ENCODE measurements at regions not wholly inside any gene's neighbourhood (a gene's known extent, or its start where the extent isn't known, plus 50 kb on each side); places are given as distances from the start of the nearest gene placed in this dataset.

- 62% methylated on average over 2 of the region's 2 CpGs for WGBS (ENCODE audit: insufficient coverage, low coverage, low lambda C conversion rate, missing lambda C conversion rate)
- intact Hi-C loops (cut with DNase I) = no loop called here
- no peak for ATAC-seq
- Histone ChIP-seq H3K27ac (no peak overlapping the region), H3K27me3 (no peaks in the 10 kb centered on the region), H3K4me3 (no peak overlapping the region), H3K9me3 (no peaks in the 10 kb centered on the region), H3K36me3 (no peaks in the 10 kb centered on the region), H3K4me1 (no peaks in the 10 kb centered on the region)
- TF ChIP-seq CTCF (IDR thresholded peaks at IDR 0.05) (no peak), POLR2A (IDR thresholded peaks at IDR 0.05) (no peak)
- no peak for DNase-seq
These were observed 813.2 kb downstream of the PLA2G4A start for GRCh38 chr1:187641907-187642306.

DNA sequence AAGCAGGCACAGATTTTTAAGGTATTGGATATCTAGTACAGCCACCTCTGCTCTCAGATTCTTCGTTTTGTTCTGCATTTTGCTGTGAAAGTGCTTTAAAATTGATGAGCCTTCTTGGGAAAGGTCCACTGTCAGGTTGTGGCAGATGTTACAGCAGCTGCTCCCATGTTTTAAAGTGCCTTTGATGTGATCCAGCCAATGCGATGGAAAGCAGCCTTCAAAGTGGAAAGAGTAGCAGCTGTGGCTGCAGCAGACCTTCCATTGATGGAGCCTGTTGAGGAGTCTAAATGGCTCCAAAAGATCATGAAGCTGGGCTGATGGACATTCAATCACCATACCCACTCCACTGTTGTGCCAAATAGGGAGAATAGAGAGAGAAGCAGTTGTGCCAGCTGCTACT, 816.9 kb downstream of the PLA2G4A start:
- no peaks in the 10 kb centered on the region for H3K27me3 ChIP-seq
- DNase-seq (no peak), ATAC-seq (no peak)
- no peaks in the 10 kb centered on the region for H3K9me3 ChIP-seq
- no peaks in the 10 kb centered on the region for H3K36me3 ChIP-seq
- no peak overlapping the region for H3K27ac ChIP-seq
- WGBS (ENCODE audit: insufficient coverage, low coverage, low lambda C conversion rate, missing lambda C conversion rate) = 50% methylated on average over 2 of the region's 2 CpGs
- H3K4me1 ChIP-seq = no peaks in the 10 kb centered on the region
- intact Hi-C loops (cut with DNase I) = no loop called here
- no peak overlapping the region for H3K4me3 ChIP-seq
- TF ChIP-seq POLR2A (IDR thresholded peaks at IDR 0.05) = no peak
- no peak for TF ChIP-seq CTCF (IDR thresholded peaks at IDR 0.05)

DNA sequence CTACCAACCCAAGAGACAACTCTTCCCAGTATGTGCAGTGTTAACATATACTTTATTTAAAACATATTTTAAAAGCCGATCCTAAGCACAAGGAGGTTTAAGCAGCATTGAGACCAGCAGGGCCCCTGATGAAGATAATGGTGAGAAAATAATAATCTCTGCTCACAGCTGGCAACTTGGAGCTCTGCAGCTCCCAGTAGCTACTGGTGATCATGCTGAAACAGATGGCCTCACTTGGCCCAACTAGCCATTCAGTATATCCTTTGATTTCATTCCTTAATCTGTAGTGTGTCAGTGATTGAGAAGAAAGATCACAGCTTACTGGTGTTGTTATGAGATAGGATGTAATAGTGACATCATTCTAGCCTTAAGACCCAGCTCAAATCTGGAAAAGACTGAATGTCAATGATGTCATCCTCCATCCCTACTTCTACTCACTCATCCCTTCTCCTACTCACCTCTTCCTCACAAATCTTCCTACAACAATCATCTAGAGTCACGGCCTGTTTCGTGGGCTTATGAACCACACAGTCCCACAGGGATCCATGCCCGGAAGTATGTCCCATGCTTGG, 817.9 kb downstream of the PLA2G4A start:
- 73% methylated on average over 4 of the region's 4 CpGs for WGBS (ENCODE audit: insufficient coverage, low coverage, low lambda C conversion rate, missing lambda C conversion rate)
- intact Hi-C loops (cut with DNase I) = no loop called here
- H3K27me3 ChIP-seq = no peaks in the 10 kb centered on the region
- H3K4me3 ChIP-seq = no peak overlapping the region
- TF ChIP-seq CTCF (IDR thresholded peaks at IDR 0.05) = no peak
- no peak for TF ChIP-seq POLR2A (IDR thresholded peaks at IDR 0.05)
- H3K9me3 ChIP-seq = no peaks in the 10 kb centered on the region
- no peak overlapping the region for H3K27ac ChIP-seq
- ATAC-seq = no peak
- no peaks in the 10 kb centered on the region for H3K36me3 ChIP-seq
- H3K4me1 ChIP-seq = no peaks in the 10 kb centered on the region
- DNase-seq = no peak

DNA sequence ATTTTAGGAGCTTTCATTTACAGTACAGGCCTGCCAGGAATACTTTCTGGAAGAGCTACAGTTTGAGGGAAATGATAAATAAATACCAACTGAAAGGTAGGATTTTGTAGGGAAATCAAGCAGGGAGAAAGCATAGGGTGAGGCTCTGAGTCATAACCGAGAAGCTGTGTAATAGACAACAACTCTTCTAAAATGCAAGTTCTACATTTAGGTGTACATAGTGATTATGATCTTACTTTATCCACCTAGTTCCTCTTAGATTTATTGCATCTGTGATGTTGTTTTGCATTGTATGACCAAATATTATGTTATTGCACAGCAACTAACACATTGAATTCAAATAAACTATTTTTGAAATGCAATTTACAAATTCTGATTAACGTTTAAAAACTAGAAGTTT, 819.3 kb downstream of the PLA2G4A start:
- WGBS (ENCODE audit: insufficient coverage, low coverage, low lambda C conversion rate, missing lambda C conversion rate) = 46% methylated on average over 2 of the region's 2 CpGs
- no peak overlapping the region for H3K4me3 ChIP-seq
- no peak overlapping the region for H3K27ac ChIP-seq
- intact Hi-C loops (cut with DNase I) = no loop called here
- no peaks in the 10 kb centered on the region for H3K4me1 ChIP-seq
- H3K36me3 ChIP-seq = no peaks in the 10 kb centered on the region
- DNase-seq (no peak), ATAC-seq (no peak)
- no peaks in the 10 kb centered on the region for H3K27me3 ChIP-seq
- TF ChIP-seq CTCF (IDR thresholded peaks at IDR 0.05) = no peak
- no peak for TF ChIP-seq POLR2A (IDR thresholded peaks at IDR 0.05)
- no peaks in the 10 kb centered on the region for H3K9me3 ChIP-seq

- Histone ChIP-seq H3K4me3 (no peak overlapping the region), H3K4me1 (no peaks in the 10 kb centered on the region), H3K27me3 (no peaks in the 10 kb centered on the region), H3K36me3 (no peaks in the 10 kb centered on the region), H3K27ac (no peak overlapping the region), H3K9me3 (no peaks in the 10 kb centered on the region)
- DNase-seq (no peak), ATAC-seq (no peak)
- WGBS (ENCODE audit: insufficient coverage, low coverage, low lambda C conversion rate, missing lambda C conversion rate) = 55% methylated on average over 2 of the region's 2 CpGs
- TF ChIP-seq CTCF (IDR thresholded peaks at IDR 0.05) (no peak), POLR2A (IDR thresholded peaks at IDR 0.05) (no peak)
- intact Hi-C loops (cut with DNase I) = no loop called here
These were observed 825.9 kb downstream of the PLA2G4A start for GRCh38 chr1:187654635-187655034.

All from right lobe of liver (tissue), 6 donors.